ENCODE measurements at regions not wholly inside any gene's neighbourhood (a gene's known extent, or its start where the extent isn't known, plus 50 kb on each side); places are given as distances from the start of the nearest gene placed in this dataset.

DNA sequence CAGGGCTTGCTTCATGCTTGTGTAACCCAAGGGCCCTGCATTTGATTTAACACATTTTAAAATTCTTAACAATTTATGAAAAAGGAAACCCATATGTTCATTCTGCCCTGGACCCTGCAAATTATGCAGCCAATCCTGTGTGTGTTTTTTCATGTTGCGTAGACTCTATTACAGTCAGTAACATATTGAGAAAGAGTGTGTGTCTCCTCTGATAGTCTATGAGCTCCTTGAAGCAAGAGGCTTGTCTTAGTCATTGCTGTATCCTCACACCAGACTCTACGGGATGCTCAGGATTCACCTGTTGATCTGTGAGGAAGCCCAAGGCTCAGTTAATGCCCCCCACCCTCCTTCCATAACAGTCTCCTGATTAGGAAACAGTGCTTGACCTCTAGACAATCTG is 177.3 kb upstream of the DMAC1 start:
- TF ChIP-seq POLR2A (IDR thresholded peaks at IDR 0.05; ENCODE audit: insufficient read depth in 1 of 2, low read depth in 2 of 2, low read length in 2 of 2) (no peak), ATF7 (IDR thresholded peaks at IDR 0.05) (no peak), ATF7 (CRISPR knock-in tag; IDR thresholded peaks at IDR 0.05) (no peak), RAD21 (CRISPR knock-in tag; IDR thresholded peaks at IDR 0.05) (no peak), FOXM1 (CRISPR knock-in tag; IDR thresholded peaks at IDR 0.05) (no peak), EZH2 (conservative IDR thresholded peaks at IDR 0.05; ENCODE audit: low read depth, low read length) (no peak), CBX1 (IDR thresholded peaks at IDR 0.05; ENCODE audit: low read depth) (no peak), HNRNPL (IDR thresholded peaks at IDR 0.05; ENCODE audit: low read depth, low read length) (no peak), RELA (CRISPR knock-in tag; IDR thresholded peaks at IDR 0.05) (no peak), TCF7L2 (IDR thresholded peaks at IDR 0.05; ENCODE audit: low read depth, low read length) (no peak)
- TF ChIP-seq, protein P1, sequence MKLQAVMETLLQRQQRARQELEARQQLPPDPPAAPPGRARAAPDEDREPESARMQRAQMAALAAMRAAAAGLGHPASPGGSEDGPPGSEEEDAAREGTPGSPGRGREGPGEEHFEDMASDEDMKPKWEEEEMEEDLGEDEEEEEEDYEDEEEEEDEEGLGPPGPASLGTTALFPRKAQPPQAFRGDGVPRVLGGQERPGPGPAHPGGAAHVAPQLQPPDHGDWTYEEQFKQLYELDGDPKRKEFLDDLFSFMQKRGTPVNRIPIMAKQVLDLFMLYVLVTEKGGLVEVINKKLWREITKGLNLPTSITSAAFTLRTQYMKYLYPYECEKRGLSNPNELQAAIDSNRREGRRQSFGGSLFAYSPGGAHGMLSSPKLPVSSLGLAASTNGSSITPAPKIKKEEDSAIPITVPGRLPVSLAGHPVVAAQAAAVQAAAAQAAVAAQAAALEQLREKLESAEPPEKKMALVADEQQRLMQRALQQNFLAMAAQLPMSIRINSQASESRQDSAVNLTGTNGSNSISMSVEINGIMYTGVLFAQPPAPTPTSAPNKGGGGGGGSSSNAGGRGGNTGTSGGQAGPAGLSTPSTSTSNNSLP (IDR thresholded peaks at IDR 0.05; ENCODE audit: low read depth, low read length), result no peak
